ENCODE measurements at regions not wholly inside any gene's neighbourhood (a gene's known extent, or its start where the extent isn't known, plus 50 kb on each side); places are given as distances from the start of the nearest gene placed in this dataset.

DNA sequence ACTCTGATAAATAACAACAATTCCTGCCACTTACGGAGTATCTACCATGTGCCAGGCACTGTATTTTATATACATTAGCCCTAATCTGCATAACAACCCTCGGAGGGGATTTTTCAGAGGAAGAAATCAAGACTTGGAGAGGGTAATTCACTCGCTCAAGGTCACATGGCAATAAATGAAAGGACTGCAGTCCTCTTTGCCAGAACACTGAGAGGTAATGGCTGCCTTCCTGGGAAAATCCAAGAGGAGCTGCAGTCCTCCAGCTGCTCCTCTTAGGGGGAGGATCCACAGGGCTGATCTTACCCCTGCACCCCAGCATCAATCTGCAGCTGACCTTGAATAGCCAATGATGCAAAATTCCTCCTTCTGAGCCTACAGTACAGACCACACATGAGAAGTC is 114.1 kb upstream of the RPL38 start:
- no peak overlapping the region for H3K9ac ChIP-seq (ENCODE audit: low read length in 5 of 5)
- peaks cover 0 to 18% (median 16%) of the 10 kb centered on the region in 5 donors for H3K9me3 ChIP-seq (ENCODE audit: control insufficient read depth in 5 of 5, low read length in 5 of 5)
- H3K4me3 ChIP-seq (ENCODE audit: low read depth in 1 of 5, low read length in 5 of 5) = no peak overlapping the region
- H3K36me3 ChIP-seq (ENCODE audit: control insufficient read depth in 5 of 5, insufficient read depth in 5 of 5, low read length in 5 of 5) = no peaks in the 10 kb centered on the region
- no peak overlapping the region for H3K27ac ChIP-seq (ENCODE audit: low read depth, low read length)
- peaks cover 8 to 22% (median 10%) of the 10 kb centered on the region in 5 donors for H3K27me3 ChIP-seq (ENCODE audit: control insufficient read depth in 5 of 5, insufficient read depth in 4 of 5, low read length in 5 of 5)
- H3K4me1 ChIP-seq (ENCODE audit: control insufficient read depth in 5 of 5, insufficient read depth in 5 of 5, low read length in 5 of 5) = no peaks in the 10 kb centered on the region

DNA sequence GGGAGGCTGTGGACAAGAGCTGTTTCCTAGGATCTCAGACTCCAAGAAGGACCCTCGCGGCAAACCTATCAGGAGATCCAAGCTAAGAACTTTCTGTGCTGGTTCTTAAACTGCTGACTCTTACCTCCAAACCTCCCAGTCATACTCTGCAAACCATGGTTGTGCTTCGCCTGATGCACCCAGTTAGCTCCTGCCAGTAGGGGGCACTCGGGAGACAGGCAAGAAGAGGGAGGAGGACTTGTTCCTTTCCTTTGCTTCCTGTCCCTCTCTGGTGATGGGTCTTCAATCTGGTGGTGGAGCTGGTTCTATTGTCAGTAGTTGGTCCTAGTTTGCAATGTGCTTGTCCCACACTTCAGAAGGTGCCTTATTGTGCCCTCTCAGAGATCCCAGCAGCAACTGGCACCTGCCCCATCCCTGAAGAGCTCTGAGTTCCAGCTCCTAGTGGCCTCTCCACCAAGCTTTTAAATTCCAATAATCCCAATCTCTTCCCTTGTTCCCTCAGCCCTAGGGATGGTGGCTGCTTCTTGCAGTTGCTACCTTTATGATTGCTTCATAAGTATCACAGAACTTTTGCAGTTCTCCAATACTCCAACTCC is 113.5 kb upstream of the RPL38 start:
- Histone ChIP-seq H3K27me3 (ENCODE audit: control insufficient read depth in 5 of 5, insufficient read depth in 4 of 5, low read length in 5 of 5) (peaks cover 8 to 22% (median 10%) of the 10 kb centered on the region in 5 donors), H3K4me3 (ENCODE audit: low read depth in 1 of 5, low read length in 5 of 5) (no peak overlapping the region), H3K9ac (ENCODE audit: low read length in 5 of 5) (no peak overlapping the region), H3K4me1 (ENCODE audit: control insufficient read depth in 5 of 5, insufficient read depth in 5 of 5, low read length in 5 of 5) (no peaks in the 10 kb centered on the region), H3K9me3 (ENCODE audit: control insufficient read depth in 5 of 5, low read length in 5 of 5) (peaks cover 0 to 16% (median 14%) of the 10 kb centered on the region in 5 donors), H3K36me3 (ENCODE audit: control insufficient read depth in 5 of 5, insufficient read depth in 5 of 5, low read length in 5 of 5) (no peaks in the 10 kb centered on the region), H3K27ac (ENCODE audit: low read depth, low read length) (no peak overlapping the region)

- Histone ChIP-seq H3K27me3 (ENCODE audit: control insufficient read depth in 5 of 5, insufficient read depth in 4 of 5, low read length in 5 of 5) (peaks cover 9 to 18% (median 9%) of the 10 kb centered on the region in 5 donors), H3K4me1 (ENCODE audit: control insufficient read depth in 5 of 5, insufficient read depth in 5 of 5, low read length in 5 of 5) (peaks cover 0 to 1% (median 0%) of the 10 kb centered on the region in 5 donors), H3K4me3 (ENCODE audit: low read depth in 1 of 5, low read length in 5 of 5) (no peak overlapping the region), H3K36me3 (ENCODE audit: control insufficient read depth in 5 of 5, insufficient read depth in 5 of 5, low read length in 5 of 5) (no peaks in the 10 kb centered on the region), H3K9ac (ENCODE audit: low read length in 5 of 5) (no peak overlapping the region), H3K9me3 (ENCODE audit: control insufficient read depth in 5 of 5, low read length in 5 of 5) (peaks cover 0 to 11% (median 8%) of the 10 kb centered on the region in 5 donors), H3K27ac (ENCODE audit: low read depth, low read length) (no peak overlapping the region)
Measured at GRCh38 chr17:74094651-74095050, 108.8 kb upstream of the RPL38 start.

DNA sequence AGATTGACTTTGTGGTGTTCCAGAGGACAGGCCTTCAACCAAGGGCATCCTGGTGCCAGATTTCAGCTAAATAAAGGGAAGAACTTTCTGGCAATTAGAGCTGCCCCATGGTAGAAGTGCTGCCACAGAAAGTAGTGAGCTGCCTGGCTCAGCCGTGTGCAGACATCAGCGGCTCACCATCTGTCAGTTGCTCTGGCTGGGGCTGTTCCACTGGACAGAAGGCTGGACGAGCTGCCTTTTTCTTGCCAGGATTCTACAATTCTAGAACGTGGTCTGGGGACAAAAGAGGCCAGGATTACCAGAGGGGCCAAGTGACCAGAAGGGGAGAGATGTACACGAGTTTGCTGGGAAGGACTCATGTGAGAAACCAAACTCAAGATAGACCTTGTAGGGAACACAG is 107.0 kb upstream of the RPL38 start:
- Histone ChIP-seq H3K27me3 (ENCODE audit: control insufficient read depth in 5 of 5, insufficient read depth in 4 of 5, low read length in 5 of 5) (peaks cover 14 to 30% (median 27%) of the 10 kb centered on the region in 5 donors), H3K4me1 (ENCODE audit: control insufficient read depth in 5 of 5, insufficient read depth in 5 of 5, low read length in 5 of 5) (peaks cover 0 to 1% (median 0%) of the 10 kb centered on the region in 5 donors), H3K9me3 (ENCODE audit: control insufficient read depth in 5 of 5, low read length in 5 of 5) (peaks cover 0 to 6% (median 3%) of the 10 kb centered on the region in 5 donors), H3K36me3 (ENCODE audit: control insufficient read depth in 5 of 5, insufficient read depth in 5 of 5, low read length in 5 of 5) (no peaks in the 10 kb centered on the region), H3K4me3 (ENCODE audit: low read depth in 1 of 5, low read length in 5 of 5) (no peak overlapping the region), H3K27ac (ENCODE audit: low read depth, low read length) (no peak overlapping the region), H3K9ac (ENCODE audit: low read length in 5 of 5) (no peak overlapping the region)

DNA sequence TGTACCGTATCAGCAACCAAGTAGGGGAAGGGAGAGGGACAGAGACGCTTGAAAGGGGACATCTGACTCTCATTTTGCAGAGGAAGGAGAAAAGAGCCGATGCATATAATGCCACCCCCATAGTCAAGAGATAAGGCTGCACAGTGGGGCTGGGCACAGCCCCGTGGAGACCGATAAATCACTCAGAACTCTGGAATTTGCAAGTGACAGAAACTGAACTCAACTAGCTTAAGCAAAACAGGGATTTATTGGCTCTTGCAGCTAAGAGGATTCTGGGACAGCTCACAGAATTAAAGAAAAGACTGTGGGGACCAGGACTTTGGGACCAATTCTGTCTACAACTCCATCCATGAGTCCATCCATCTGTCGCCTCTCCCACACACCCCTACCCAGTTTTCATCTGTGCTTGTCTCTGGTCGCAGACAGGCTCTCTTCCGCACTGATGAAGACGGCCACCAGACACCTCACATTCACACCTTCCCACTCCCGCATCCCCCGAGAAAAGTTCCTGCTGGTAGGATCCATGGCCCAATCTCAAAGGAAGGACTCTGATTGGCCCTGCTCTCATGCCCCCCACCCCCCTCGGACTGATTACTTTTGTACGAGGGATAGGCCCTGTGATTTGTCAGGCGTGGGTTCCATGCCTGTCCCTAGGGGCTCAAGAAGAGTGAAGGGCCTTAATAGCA is 105.9 kb upstream of the RPL38 start:
- Histone ChIP-seq H3K4me1 (ENCODE audit: control insufficient read depth in 5 of 5, insufficient read depth in 5 of 5, low read length in 5 of 5) (peaks cover 0 to 1% (median 0%) of the 10 kb centered on the region in 5 donors), H3K27me3 (ENCODE audit: control insufficient read depth in 5 of 5, insufficient read depth in 4 of 5, low read length in 5 of 5) (peaks cover 22 to 40% (median 35%) of the 10 kb centered on the region in 5 donors), H3K9me3 (ENCODE audit: control insufficient read depth in 5 of 5, low read length in 5 of 5) (peaks cover 0 to 5% (median 3%) of the 10 kb centered on the region in 5 donors), H3K4me3 (ENCODE audit: low read depth in 1 of 5, low read length in 5 of 5) (no peak overlapping the region), H3K36me3 (ENCODE audit: control insufficient read depth in 5 of 5, insufficient read depth in 5 of 5, low read length in 5 of 5) (no peaks in the 10 kb centered on the region), H3K9ac (ENCODE audit: low read length in 5 of 5) (no peak overlapping the region), H3K27ac (ENCODE audit: low read depth, low read length) (no peak overlapping the region)

- Histone ChIP-seq H3K27me3 (ENCODE audit: control insufficient read depth in 5 of 5, insufficient read depth in 4 of 5, low read length in 5 of 5) (peaks cover 22 to 44% (median 40%) of the 10 kb centered on the region in 5 donors), H3K4me3 (ENCODE audit: low read depth in 1 of 5, low read length in 5 of 5) (no peak overlapping the region), H3K9ac (ENCODE audit: low read length in 5 of 5) (no peak overlapping the region), H3K27ac (ENCODE audit: low read depth, low read length) (no peak overlapping the region), H3K9me3 (ENCODE audit: control insufficient read depth in 5 of 5, low read length in 5 of 5) (no peaks in the 10 kb centered on the region), H3K36me3 (ENCODE audit: control insufficient read depth in 5 of 5, insufficient read depth in 5 of 5, low read length in 5 of 5) (no peaks in the 10 kb centered on the region), H3K4me1 (ENCODE audit: control insufficient read depth in 5 of 5, insufficient read depth in 5 of 5, low read length in 5 of 5) (peaks cover 0 to 1% (median 0%) of the 10 kb centered on the region in 5 donors)
Measured at GRCh38 chr17:74098136-74099024, 105.1 kb upstream of the RPL38 start.

GRCh38 chr17:74099442-74100340 is 103.8 kb upstream of the RPL38 start:
- Histone ChIP-seq H3K9ac (ENCODE audit: low read length in 5 of 5) (no peak overlapping the region), H3K27me3 (ENCODE audit: control insufficient read depth in 5 of 5, insufficient read depth in 4 of 5, low read length in 5 of 5) (peaks cover 22 to 46% (median 42%) of the 10 kb centered on the region in 5 donors)

GRCh38 chr17:74104921-74105320 is 98.6 kb upstream of the RPL38 start:
- H3K9ac ChIP-seq (ENCODE audit: low read length in 5 of 5) = no peak overlapping the region
- peaks cover 0 to 9% (median 0%) of the 10 kb centered on the region in 5 donors for H3K9me3 ChIP-seq (ENCODE audit: control insufficient read depth in 5 of 5, low read length in 5 of 5)
- no peaks in the 10 kb centered on the region for H3K4me1 ChIP-seq (ENCODE audit: control insufficient read depth in 5 of 5, insufficient read depth in 5 of 5, low read length in 5 of 5)
- H3K27me3 ChIP-seq (ENCODE audit: control insufficient read depth in 5 of 5, insufficient read depth in 4 of 5, low read length in 5 of 5) = peaks cover 33 to 52% (median 44%) of the 10 kb centered on the region in 5 donors
- no peak overlapping the region for H3K27ac ChIP-seq (ENCODE audit: low read depth, low read length)
- H3K4me3 ChIP-seq (ENCODE audit: low read depth in 1 of 5, low read length in 5 of 5) = no peak overlapping the region
- H3K36me3 ChIP-seq (ENCODE audit: control insufficient read depth in 5 of 5, insufficient read depth in 5 of 5, low read length in 5 of 5) = no peaks in the 10 kb centered on the region

More at GRCh38 chr17:74099442-74100340, 103.8 kb upstream of the RPL38 start:
- Histone ChIP-seq H3K27ac (ENCODE audit: low read depth, low read length) (no peak overlapping the region), H3K9me3 (ENCODE audit: control insufficient read depth in 5 of 5, low read length in 5 of 5) (no peaks in the 10 kb centered on the region), H3K4me3 (ENCODE audit: low read depth in 1 of 5, low read length in 5 of 5) (no peak overlapping the region), H3K36me3 (ENCODE audit: control insufficient read depth in 5 of 5, insufficient read depth in 5 of 5, low read length in 5 of 5) (no peaks in the 10 kb centered on the region), H3K4me1 (ENCODE audit: control insufficient read depth in 5 of 5, insufficient read depth in 5 of 5, low read length in 5 of 5) (peaks cover 0 to 1% (median 0%) of the 10 kb centered on the region in 5 donors)

- H3K9me3 ChIP-seq (ENCODE audit: control insufficient read depth in 5 of 5, low read length in 5 of 5) = peaks cover 0 to 9% (median 0%) of the 10 kb centered on the region in 5 donors
- H3K4me1 ChIP-seq (ENCODE audit: control insufficient read depth in 5 of 5, insufficient read depth in 5 of 5, low read length in 5 of 5) = no peaks in the 10 kb centered on the region
- peaks cover 22 to 33% (median 25%) of the 10 kb centered on the region in 5 donors for H3K27me3 ChIP-seq (ENCODE audit: control insufficient read depth in 5 of 5, insufficient read depth in 4 of 5, low read length in 5 of 5)
- no peak overlapping the region for H3K27ac ChIP-seq (ENCODE audit: low read depth, low read length)
- no peak overlapping the region for H3K4me3 ChIP-seq (ENCODE audit: low read depth in 1 of 5, low read length in 5 of 5)
- no peaks in the 10 kb centered on the region for H3K36me3 ChIP-seq (ENCODE audit: control insufficient read depth in 5 of 5, insufficient read depth in 5 of 5, low read length in 5 of 5)
- no peak overlapping the region for H3K9ac ChIP-seq (ENCODE audit: low read length in 5 of 5)
Measured at GRCh38 chr17:74107107-74107506, 96.4 kb upstream of the RPL38 start.

Measured in subcutaneous abdominal adipose tissue (tissue), 5 donors.